HG03045 (cell line): ENCODE measurements at regions not wholly inside any gene's neighbourhood (a gene's known extent, or its start where the extent isn't known, plus 50 kb on each side); places are given as distances from the start of the nearest gene placed in this dataset.

Experiments used
- ATAC-seq: cut with Tn5 transposase; IDR thresholded peaks from one replicate; pipeline ENCODE4 v1.9.1; 2021; ENCODE audit warnings: mild to moderate bottlenecking, moderate library complexity; ENCODE audit not compliant: unreplicated experiment

GRCh38 chr4:106687026-106687425 is 318.4 kb upstream of the GIMD1 start:
- ATAC-seq = no peak

DNA sequence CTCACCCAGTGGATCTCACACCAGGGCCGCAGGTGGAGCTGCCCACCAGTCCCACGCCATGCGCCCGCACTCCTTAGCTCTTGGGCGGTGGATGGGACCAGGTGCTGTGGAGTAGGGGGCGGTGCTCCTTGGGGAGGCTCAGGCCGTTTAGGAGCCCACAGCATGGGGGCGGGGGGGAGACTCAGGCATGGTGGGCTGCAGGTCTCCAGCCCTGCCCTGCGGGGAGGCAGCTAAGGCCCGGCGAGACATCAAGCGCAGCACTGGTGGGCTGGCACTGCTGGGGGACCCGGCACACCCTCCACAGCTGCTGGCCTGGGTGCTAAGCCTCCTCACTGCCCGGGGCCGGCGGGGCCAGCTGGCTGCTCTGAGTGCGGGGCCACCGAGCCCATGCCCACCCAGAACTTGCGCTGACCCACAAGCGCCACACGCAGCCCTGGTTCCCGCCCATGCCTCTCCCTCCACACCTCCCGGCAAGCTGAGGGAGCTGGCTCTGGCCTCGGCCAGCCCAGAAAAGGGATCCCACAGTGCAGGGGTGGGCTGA is 312.9 kb upstream of the GIMD1 start:
- no peak for ATAC-seq

- no peak for ATAC-seq
Observed at GRCh38 chr4:106679063-106679462, 310.5 kb upstream of the GIMD1 start.

GRCh38 chr4:106677213-106677612 is 308.6 kb upstream of the GIMD1 start:
- no peak for ATAC-seq

DNA sequence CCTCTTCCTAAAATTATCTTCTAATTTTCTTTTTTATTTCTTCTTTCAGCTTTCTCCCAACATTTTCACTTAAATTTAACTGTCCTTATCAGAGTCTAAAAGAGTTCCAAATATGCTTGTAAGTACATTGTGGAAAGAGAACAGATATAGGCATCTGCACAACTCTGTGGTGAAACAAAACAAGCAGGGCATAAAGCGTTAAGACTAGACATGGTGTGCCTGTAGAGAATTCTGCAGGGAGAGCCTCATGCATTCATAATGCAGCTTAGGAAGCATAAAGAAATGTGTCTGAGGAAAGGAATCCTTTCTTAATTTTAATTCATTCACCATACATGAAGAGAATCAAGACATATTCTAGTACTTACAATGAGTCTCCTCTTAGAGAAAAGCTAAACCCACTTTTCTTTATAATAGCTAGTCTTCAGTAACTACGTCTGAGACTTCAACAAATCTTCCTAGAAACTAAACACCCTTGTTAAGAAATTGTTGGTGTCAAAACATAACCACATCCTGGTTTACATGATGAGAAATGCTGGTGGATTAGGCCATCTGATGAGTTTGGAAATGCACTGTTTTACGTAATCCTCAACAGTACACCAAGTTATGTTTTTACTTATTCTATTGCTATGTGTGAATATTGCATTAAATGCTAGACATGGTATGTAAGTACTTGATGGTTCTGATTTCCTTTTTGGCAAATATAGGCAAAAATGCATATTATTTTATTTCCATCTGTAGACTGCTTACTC is 307.8 kb upstream of the GIMD1 start:
- no peak for ATAC-seq

DNA sequence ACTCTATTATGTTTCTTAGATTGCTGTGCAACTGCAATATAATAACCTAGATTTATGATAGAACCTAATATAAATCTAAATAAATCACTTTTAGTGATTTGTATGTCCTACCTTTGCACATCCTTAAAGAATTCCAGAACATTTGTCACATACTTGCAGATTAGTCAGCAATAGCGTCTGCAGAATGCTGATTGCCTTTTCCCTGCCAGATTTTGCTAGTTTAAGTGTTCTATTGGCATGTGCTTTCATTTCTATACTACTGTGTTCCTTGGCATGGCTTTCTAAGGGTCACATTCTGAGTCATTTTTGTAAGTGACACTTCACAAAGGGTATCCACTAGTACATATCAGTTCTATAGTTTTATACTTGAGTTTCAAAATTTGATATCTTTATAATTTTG is 303.1 kb upstream of the GIMD1 start:
- ATAC-seq = no peak

GRCh38 chr4:106670976-106671375 is 302.4 kb upstream of the GIMD1 start:
- ATAC-seq = no peak

DNA sequence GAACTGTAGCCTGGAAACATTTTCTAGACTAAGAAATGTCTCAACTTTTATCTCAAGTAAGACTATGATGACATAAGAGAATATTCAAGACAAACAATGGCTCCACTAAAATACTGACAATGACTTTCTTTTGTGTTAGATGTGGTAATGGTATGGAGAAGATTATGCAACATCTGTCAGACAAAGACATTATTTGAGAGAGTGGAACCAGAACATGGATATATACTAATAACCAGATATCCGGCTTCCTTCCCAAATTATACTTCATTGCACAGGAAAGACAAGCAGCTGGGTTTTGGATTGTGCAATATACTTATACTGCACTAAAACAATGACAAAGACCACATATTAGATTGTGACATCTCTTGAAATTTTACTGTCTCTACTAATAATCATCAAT is 290.8 kb upstream of the GIMD1 start:
- no peak for ATAC-seq

DNA sequence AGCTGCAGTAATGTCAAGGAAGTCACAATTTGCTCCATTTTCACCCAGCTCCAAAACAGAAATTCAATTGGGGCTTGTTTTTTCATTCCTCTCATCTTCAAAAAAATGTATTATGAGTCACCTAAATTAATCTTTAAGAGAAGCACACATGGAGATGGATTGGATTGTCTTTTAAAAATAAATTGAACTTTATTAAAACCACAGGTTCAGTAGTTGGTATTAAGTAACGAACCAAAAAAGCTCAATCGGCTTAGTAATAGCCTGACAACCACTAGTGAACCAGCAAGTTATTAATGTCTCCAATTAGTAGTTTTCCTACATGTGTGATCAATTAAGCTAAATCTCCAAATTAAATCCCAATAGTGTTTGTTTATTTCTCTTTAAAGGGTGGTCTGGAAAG is 283.5 kb upstream of the GIMD1 start:
- ATAC-seq = no peak

DNA sequence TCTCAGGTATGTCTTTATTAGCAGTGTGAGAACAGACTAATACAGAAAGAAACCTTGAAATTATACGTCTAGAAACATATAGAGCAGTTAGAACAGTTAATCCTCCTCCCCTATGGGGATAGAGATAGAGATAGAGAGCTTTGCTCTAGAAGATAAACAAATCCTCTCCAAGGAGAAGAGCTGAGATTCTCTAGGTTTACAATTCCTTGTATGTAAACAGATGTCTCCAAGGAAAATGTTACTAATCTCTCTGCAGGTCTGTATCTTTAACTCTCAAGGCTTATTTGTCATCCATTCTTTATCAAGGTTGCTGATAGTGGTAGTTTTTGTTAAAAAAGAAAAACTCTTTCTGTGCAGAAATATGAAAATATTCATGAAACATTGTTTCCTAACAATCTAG is 282.1 kb upstream of the GIMD1 start:
- no peak for ATAC-seq

- no peak for ATAC-seq
Observed at GRCh38 chr4:106647451-106647850, 278.9 kb upstream of the GIMD1 start.

- ATAC-seq = no peak
Observed at GRCh38 chr4:106629268-106629625, 260.7 kb upstream of the GIMD1 start.

DNA sequence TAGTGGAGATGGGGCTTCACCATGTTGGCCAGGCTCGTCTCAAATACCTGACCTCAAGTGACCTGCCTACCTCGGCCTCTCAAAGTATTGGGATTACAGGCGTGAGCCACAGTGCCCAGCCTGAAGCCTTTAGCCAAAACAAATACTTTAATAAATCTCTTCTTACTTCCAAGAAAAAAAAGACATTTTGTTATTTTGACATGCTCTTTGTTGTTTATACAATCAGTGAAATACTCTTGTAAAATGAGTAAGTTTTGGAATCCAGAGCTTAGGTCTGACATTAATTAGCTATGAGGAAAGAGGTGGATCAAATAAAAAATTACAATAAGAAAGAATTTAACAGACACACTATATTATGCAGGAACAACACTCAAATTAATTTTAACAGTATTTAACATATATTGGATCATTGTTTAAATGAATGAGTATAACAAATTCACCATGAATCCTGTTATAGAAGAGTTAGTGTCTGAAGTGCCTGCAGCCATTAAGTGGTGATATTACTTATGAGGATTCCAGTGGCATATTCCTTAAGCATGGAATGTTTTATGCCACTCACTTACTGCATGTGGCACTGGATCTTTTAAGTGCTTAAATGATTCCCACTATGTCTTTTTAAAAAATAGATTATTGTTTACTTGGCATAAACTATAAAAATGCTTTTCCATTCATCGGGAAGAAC is 260.1 kb upstream of the GIMD1 start:
- ATAC-seq = no peak

DNA sequence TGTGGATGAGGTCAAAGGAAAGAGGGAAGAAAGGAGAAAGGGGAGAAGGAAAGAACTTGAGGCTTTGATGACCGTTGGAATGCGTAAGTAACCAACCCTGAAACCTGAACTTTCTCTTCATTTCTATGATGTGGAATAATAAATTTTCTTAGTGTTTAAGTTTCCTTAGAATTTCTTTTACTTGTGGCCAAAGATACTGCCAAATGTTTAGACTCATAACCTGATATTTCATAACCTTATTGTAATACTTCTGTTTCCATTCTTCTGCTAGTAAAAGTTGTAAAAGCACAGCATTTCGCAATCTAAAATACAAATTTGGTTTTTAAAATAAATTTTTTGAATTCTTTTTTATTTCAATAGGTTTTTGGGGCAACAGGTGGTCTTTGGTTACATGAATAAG is 258.5 kb upstream of the GIMD1 start:
- no peak for ATAC-seq

DNA sequence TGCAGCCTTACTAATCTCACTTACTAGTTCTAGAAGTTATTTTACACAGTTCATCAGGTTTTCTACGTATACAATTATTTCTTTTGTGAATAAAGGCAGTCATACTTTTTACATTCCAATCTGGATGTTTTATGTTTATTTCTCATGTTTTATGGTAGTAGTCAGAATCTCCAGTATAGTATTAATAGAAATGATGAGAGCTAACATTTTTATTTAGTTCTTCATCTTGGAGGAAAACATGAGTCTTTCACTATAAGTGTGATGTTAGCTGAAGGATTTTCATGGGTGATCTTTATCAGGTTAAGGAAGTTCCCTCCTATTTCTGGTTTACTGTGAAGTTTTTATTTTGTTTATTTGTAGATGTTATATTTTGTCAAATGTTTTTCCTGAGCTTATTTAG is 256.1 kb upstream of the GIMD1 start:
- no peak for ATAC-seq

- ATAC-seq = no peak
Observed at GRCh38 chr4:106618956-106619355, 250.4 kb upstream of the GIMD1 start.

DNA sequence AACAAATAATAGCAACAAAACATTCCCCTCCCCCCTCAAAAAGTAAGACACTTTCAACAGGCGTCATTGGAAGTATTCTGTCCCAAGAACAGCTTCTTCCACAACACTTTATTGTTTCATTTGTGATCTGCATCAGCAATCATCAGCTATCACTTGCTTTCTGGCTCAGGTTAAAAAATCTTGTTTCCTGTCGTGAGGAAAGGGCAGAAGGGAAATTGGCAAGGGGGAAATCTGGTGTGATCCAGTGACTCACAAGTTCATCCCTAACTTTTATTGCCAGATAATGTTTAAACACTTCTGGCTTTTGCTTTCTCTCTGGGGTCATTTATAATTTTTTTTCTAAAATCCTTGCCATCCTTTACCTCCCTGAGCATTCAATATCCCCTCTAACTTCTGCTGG is 247.4 kb upstream of the GIMD1 start:
- ATAC-seq = no peak

DNA sequence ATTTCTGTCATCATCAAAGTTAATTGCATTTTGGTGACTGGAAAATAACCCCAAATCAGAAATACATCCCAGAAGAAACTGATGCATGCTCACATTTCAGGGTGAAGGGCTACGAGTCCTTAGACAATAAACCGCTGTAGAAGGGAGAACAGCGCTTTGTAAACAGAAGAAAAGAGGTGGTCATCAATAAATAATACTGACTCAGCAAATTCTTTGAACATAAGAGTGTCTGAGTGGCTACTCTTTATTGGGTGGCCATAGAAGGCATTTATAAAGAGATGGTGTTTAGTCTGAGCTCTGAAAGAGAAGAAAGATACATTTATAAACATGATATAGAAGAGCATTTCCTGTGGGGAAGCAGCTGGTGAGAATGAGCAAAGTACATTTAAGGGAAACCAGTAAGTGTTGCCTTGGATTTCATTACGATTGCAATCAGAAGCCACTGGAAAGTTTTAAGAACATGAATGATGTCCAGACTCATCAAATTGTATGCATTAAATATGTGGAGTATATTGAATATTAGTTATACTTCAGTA is 246.9 kb upstream of the GIMD1 start:
- ATAC-seq = no peak

DNA sequence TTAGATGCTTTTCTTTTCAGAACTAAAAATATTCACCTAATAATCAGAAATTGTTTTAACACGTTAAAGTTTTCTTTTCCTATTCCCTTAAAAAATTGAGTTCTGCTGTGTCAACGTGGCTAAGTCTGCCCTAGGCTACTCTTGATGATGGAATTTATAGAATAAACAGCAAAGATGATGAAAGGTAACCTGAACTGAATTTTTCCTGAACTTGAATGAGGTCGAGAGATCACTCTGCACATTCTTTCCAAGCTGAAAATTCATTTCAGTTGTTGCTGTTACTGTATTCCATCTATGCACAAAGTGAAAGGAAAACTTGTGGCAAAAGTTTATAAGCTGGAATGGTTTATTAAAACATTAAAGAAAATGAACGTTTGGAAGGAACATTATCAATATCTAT is 245.9 kb upstream of the GIMD1 start:
- no peak for ATAC-seq

GRCh38 chr4:106609917-106610316 is 241.3 kb upstream of the GIMD1 start:
- no peak for ATAC-seq

- no peak for ATAC-seq
Observed at GRCh38 chr4:106607558-106607957, 239.0 kb upstream of the GIMD1 start.

- ATAC-seq = no peak
Observed at GRCh38 chr4:106604319-106605051, 235.9 kb upstream of the GIMD1 start.
